H1 (cell line): ENCODE measurements at regions not wholly inside any gene's neighbourhood (a gene's known extent, or its start where the extent isn't known, plus 50 kb on each side); places are given as distances from the start of the nearest gene placed in this dataset.

ENCODE experiments used
- CTCF ChIP-seq, 3 experiments: IDR thresholded peaks; 1 replicate in 2 of 3; 2 replicates in 1 of 3; pipeline versions ENCODE4 v1.5.1 to v1.6.1; 2011; ENCODE audit warnings: low read length in 3 of 3, mild to moderate bottlenecking in 3 of 3, inconsistent platforms in 2 of 3, low read depth in 1 of 3, moderate library complexity in 1 of 3; ENCODE audit not compliant: insufficient read depth in 1 of 3; ENCODE audit errors: control extremely low read depth in 1 of 3
- KDM1A ChIP-seq: fragments of 200-600, 300-600 bp; sonication (generic); IDR thresholded peaks from 2 replicates; pipeline ENCODE4 v1.7.1; 2016; ENCODE audit warnings: mild to moderate bottlenecking, low read length, borderline replicate concordance
- KDM4A ChIP-seq: IDR thresholded peaks from one replicate; pipeline ENCODE4 v1.7.1; 2012; ENCODE audit warnings: low read depth, mild to moderate bottlenecking, moderate library complexity, low read length, inconsistent platforms; ENCODE audit not compliant: severe bottlenecking

- TF ChIP-seq CTCF (IDR thresholded peaks at IDR 0.05; ENCODE audit: control extremely low read depth in 1 of 3, insufficient read depth in 1 of 3, low read depth in 1 of 3, low read length in 3 of 3) (no peak), KDM1A (no peak), KDM4A (no peak)
- TF ChIP-seq, all 59 proteins: peak for 0
Observed at GRCh38 chr4:83964996-83965541, 429.2 kb downstream of the GPAT3 start (continued).
